ENCODE measurements at regions not wholly inside any gene's neighbourhood (a gene's known extent, or its start where the extent isn't known, plus 50 kb on each side); places are given as distances from the start of the nearest gene placed in this dataset.
"Not testable (repeated sequence)": the region's sequence is repeated elsewhere in the genome, so short reads cannot be mapped to it uniquely, and the experiment has no call there.

DNA sequence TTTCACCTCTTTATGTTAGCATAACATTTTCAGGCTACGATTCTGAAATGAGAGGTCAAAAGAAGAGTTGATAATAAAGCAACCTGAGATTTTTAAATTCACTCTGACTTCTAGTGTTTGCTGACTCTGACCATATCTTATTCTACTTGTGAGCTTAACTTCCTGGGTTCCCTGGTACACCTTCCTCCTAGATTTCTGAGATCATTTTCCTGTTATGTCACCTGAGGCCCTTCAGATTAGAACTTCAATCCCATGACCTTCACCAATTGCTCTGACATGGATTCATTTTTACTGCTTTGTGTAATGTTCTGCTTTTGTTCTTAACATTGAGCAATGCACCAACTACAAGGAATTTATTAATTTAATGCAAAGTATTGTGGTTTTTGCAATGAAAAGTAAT is 542.9 kb upstream of the FLRT2 start:
- no peak for DNase-seq

GRCh38 chr14:84988357-84988756 is 541.6 kb upstream of the FLRT2 start:
- no peak for DNase-seq

GRCh38 chr14:84991021-84991420 is 538.9 kb upstream of the FLRT2 start:
- DNase-seq, result no peak

GRCh38 chr14:84998216-84998615 is 531.7 kb upstream of the FLRT2 start:
- DNase-seq, result no peak

DNA sequence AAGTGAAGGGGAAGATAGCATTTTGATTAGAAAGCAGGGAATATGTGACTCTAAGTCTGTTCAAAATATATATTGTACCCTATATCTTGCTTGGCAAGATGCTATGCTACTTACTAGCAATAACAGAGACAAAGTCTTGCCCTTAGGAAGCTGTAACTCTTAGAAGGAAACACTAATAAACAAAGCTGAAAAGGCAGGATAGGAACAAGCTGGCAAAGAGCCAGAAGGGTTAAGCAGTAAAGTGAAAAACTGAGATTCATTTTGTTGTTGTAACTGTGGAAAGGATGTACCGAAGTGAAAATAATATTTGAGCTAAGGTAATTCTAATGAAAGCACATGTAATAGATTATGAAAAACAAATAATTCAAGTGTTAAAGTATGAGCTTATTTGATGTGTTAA is 527.1 kb upstream of the FLRT2 start:
- no peak for DNase-seq

GRCh38 chr14:85003805-85004204 is 526.1 kb upstream of the FLRT2 start:
- no peak for DNase-seq

DNA sequence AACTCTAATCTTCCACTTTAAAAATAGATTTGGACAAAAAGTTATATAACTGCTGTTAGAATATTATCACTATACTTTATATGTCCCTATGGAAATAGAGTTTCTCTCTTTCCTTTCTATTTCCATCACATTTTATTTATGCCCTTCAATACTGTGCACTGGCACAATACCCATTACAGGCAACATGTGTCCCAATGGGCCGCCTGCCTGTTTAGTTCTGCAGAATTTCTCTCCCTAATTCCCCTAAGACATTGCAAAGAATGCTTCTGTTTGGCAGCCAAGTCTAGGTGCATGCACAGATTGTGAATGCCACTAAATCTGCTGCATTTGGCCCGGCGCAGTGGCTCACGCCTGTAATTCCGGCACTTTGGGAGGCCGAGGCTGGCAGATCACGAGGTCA is 520.4 kb upstream of the FLRT2 start:
- no peak for DNase-seq

DNA sequence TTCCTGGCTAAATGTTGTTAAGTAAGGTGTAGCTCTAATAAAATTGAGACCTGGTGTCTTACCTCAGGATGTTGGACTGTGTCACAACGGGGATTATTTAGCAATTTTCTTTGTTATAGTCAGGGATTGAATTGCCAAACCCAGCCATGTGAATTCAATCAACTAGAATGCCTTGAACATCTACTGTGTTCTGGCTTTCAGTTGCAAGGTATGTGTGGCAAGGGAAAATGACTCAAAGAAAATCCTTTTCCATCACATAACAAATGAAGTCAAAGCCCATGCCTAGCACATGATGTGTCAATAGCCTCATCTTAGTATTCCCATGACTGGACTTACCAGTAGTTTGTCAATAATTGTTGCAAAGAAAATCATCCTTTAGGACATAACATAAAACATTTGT is 519.8 kb upstream of the FLRT2 start:
- no peak for DNase-seq

GRCh38 chr14:85016496-85016895 is 513.4 kb upstream of the FLRT2 start:
- DNase-seq, result no peak

DNA sequence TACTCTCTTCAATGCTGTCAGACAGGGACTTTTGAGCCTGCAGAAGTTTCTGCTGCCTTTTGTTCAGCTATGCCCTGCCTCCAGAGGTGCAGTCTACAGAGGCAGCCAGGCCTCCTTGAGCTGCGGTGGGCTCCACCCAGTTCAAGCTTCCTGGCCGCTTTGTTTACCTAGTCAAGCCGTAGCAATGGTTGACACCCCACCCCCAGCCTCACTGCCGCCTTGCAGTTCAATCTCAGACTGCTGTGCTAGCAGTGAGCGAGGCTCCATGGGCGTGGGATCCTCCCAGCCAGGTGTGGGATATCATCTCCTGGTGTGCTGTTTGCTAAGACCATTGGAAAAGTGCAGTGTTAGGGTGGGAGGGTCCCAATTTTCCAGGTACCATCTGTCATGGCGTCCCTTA is 506.1 kb upstream of the FLRT2 start:
- DNase-seq, result not testable (repeated sequence)

GRCh38 chr14:85024931-85025330 is 505.0 kb upstream of the FLRT2 start:
- no peak for DNase-seq

- no peak for DNase-seq
These were observed 502.1 kb upstream of the FLRT2 start for GRCh38 chr14:85027681-85028370.

- no peak for DNase-seq
These were observed 492.5 kb upstream of the FLRT2 start for GRCh38 chr14:85037411-85037810.

GRCh38 chr14:85038526-85039352 is 491.2 kb upstream of the FLRT2 start:
- no peak for DNase-seq

DNA sequence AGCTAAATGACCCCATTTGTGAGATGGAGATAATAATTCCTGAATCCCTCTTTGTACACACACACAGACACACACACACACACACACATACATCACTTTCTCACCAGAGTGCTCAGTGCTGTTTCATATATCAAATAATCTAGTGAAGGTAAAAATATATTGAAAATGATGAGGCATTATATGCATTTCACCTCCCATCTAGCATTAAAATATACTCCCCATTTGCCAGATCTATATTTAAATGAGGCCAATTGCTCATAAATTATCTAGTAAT is 490.7 kb upstream of the FLRT2 start:
- DNase-seq, result no peak

DNA sequence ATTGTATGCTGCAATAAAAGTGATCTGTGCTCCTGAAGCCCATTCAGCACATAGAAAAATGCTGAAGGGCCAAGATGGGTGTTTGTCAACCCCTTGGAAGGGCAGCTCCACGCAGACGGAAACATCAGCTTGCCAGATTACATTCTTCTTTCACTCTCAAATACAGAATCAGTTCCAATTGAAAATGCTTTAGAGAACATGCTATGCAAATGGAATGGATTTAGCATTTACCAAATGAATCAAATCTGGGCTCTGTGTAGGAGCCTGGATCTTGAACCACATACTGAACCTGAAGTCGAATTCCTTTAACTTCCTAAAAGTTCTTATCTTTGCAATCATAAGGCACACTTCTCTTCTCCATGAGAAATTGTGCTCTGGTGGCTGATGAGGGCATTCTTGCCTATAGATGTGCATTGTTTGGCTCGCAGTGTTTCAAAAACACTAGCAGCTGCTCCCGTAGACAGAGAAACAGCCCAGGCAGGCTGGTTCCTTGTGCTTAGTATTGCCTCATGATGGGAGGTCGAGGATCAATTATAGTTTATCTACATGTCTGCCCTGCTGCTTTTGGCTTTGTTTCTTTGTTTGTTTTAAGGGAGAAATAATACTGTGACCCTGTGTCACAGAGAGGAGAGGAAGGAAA is 489.8 kb upstream of the FLRT2 start:
- DNase-seq, result no peak

- DNase-seq, result no peak
These were observed 488.3 kb upstream of the FLRT2 start for GRCh38 chr14:85041618-85042017.

DNA sequence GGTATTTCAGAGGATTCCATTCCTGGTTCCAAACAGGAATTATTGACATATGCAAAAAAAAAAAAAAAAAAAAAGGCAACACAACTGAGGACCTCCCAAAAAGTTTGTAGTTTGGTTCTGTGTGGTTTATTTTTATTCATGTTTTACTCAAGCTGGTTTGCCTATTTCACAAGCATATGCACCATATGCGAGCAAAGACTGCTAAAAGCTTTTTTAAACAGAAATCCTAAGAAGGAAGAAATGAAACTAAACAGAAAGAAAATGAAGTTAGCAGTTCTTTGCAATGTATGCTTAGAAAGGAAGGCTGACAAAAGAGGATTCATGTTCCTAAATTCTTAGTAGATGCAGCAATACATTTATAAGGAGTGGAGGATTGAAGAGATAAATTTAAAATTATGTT is 487.6 kb upstream of the FLRT2 start:
- no peak for DNase-seq

GRCh38 chr14:85050180-85050579 is 479.8 kb upstream of the FLRT2 start:
- no peak for DNase-seq

DNA sequence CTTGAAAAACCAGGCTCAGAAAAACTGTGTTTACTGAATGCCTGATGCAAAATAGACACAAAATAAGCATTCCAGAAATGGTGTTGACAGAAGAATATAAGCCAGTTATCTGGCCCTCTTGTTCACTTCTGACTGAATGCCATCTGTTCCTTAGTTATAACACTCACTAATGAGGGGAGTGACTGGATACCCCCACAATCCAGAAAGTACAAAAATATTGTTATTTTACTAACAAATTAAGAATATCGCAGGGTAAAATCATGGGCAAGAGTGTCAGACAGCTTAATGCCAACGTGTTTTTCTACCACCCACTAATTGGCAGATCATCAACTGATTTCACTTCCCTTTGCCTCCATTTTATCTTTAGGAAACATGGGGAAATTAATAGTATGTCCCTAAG is 477.3 kb upstream of the FLRT2 start:
- no peak for DNase-seq

DNA sequence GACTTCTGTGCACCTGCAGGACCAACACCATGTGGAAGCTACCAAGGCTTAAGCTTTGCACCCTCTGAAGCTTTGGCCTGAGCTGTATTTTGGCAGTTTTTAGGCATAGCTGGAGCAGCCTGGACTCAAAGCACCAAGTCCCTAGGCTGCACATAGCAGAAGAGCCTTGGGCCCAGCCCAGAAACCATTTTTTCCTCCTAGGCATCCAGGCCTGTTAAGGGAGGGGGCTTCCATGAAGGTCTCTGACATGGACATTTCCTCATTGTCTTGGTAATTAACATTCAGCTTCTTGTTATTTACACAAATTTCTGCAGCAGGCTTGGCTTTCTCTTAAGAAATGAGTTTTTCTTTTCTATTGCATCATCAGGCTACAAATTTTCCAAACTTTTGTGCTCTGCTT is 475.8 kb upstream of the FLRT2 start:
- DNase-seq, result no peak

GRCh38 chr14:85056267-85056666 is 473.7 kb upstream of the FLRT2 start:
- DNase-seq, result no peak

DNA sequence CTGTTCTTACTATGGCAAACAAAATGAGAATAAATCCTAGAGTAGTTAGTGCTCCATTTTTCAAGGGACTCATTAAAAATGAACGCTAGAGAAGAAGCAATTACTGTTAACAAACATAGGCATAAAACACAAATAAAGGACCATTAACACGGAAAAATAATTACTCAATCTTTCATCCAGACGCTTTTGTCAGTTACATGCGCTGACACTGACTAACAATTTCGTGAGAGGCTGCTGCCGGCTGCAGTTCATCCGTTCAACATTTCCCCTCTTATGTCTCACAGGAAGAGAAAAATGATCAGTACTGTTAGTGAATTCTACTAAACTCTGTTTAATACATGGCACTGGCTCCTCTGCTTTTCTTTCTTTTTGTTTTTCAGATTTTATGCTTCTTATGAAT is 472.7 kb upstream of the FLRT2 start:
- DNase-seq, result no peak

DNA sequence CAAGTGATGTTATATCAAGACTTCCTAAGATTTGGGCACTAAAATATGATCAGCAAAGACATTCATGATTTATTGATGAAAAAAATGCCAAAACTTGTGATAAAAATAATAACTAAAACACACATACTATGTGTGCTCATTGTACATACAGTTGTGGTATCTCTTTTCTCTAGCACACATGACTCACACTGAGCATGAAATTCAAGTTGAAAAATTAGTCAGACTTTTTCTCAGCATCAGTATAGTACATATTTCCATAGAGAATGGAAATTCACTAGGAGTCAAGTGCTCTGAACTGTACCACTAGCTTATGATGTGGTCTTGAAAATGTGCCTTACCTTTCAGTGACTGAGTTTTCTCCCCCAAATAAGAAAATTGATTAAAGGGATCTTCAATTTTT is 471.8 kb upstream of the FLRT2 start:
- no peak for DNase-seq

Measured in suppressor macrophage (primary cell).